ENCODE measurements at regions not wholly inside any gene's neighbourhood (a gene's known extent, or its start where the extent isn't known, plus 50 kb on each side); places are given as distances from the start of the nearest gene placed in this dataset.

GRCh38 chr6:140344142-140344913 is 969.9 kb upstream of the CITED2 start:
- no peak for TF ChIP-seq EZH2 (IDR thresholded peaks at IDR 0.05; ENCODE audit: insufficient read depth, low read length)
- no peak for TF ChIP-seq CTCF (IDR thresholded peaks at IDR 0.05; ENCODE audit: insufficient read depth, low read depth, low read length)
